T47D (cell line): ENCODE measurements at regions not wholly inside any gene's neighbourhood (a gene's known extent, or its start where the extent isn't known, plus 50 kb on each side); places are given as distances from the start of the nearest gene placed in this dataset.
A peak's percentile ranks its signal among the peaks of the same experiment; 100 is the strongest.

Experiments used
- DNase-seq, 2 experiments: peaks; one replicate each; pipeline versions ENCODE4 v3.0.0 to v3.0.0-alpha.2; 2011 to 2012; ENCODE audit warnings: low read depth in 1 of 2, low spot score in 1 of 2
- JUND ChIP-seq: IDR thresholded peaks from 2 replicates; pipeline ENCODE4 v1.6.1; 2012; ENCODE audit warnings: low read depth
- in situ Hi-C: cut with HindIII; loops from 2 replicates; pipeline ENCODE4 v1.10.0; 2016; ENCODE audit warnings: low sequenced_read_pairs, low pct_unique_long_range_greater_than_20kb

DNA sequence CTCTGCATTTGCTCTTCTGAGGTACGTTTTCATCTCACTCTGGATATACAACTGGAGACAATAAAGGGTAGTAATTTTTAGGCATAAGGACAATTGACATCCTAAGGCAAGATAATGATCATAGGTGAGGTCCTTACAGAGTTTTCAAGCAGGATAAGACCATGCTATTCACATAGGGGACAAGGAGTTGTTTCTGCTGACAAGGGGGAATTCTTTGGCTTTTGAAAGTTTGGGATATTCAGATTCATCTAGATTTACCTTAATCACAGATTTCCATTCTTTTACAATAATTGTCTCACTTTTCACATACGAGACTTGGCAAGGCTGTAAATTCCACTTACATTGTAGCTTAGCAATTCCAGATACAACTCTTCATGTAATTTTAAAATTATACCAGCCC lies 256.2 kb downstream of the AASDHPPT start:
- in situ Hi-C loops = no loop called here
- DNase-seq = no peak
- no peak for TF ChIP-seq JUND

GRCh38 chr11:106344394-106344793 lies 266.9 kb downstream of the AASDHPPT start:
- TF ChIP-seq JUND = no peak
- peak in 1 of 2 experiments; percentile 34 for DNase-seq
- in situ Hi-C loops = no loop called here

- DNase-seq = no peak
- TF ChIP-seq JUND = no peak
- in situ Hi-C loops = no loop called here
Observed at GRCh38 chr11:106344966-106345365, 267.5 kb downstream of the AASDHPPT start.

GRCh38 chr11:106353031-106353430 lies 275.6 kb downstream of the AASDHPPT start:
- in situ Hi-C loops = no loop called here
- TF ChIP-seq JUND = no peak
- DNase-seq = no peak

GRCh38 chr11:106369224-106369623 lies 291.8 kb downstream of the AASDHPPT start:
- in situ Hi-C loops = no loop called here
- DNase-seq = no peak

GRCh38 chr11:106378513-106379179 lies 301.2 kb downstream of the AASDHPPT start:
- in situ Hi-C loops = no loop called here
- no peak for TF ChIP-seq JUND

More at GRCh38 chr11:106369224-106369623, 291.8 kb downstream of the AASDHPPT start:
- TF ChIP-seq JUND = no peak

DNA sequence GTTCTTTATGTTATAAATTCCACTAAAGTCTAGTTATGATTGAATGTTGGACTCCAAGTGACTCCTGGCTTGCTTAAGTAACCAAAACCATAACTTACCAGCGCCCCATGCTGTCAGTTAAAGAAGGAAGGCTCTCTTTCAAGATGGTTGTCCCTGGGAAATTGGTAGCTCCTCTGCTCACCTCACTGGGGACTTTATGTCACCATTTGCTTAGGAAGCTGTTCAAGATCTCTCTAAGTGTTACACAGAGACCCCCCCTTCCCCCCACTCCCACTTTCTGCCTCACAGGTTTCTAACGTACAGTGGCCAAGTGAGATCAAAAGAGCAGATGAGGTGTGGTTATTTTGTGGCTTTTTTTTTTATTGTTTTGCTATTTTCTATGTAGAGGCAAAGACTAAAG lies 301.8 kb downstream of the AASDHPPT start:
- in situ Hi-C loops = no loop called here
- DNase-seq = no peak
- no peak for TF ChIP-seq JUND

More at GRCh38 chr11:106378513-106379179, 301.2 kb downstream of the AASDHPPT start:
- DNase-seq = no peak

GRCh38 chr11:106379712-106380111 lies 302.2 kb downstream of the AASDHPPT start:
- no peak for TF ChIP-seq JUND
- in situ Hi-C loops = no loop called here
- DNase-seq = no peak

DNA sequence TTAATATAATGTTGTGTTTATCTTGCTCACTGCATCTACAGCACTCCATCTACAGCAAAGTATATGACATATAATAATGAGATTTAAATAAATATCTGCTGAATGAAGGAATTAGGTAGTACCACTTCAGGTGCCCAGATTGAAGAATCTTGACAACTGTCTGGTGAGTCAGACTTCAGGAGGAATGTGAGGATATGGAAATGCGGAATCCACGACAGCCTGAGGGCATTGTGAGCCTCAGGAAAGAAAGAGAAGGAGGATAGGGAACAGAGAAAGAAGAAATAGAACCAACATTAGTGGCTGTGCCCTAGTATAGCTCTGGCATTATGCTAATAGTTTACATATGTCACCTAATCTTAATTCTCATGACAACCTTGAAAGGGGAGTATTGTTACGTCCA lies 304.4 kb downstream of the AASDHPPT start:
- DNase-seq = no peak
- no peak for TF ChIP-seq JUND
- in situ Hi-C loops = no loop called here

GRCh38 chr11:106384429-106384828 lies 307.0 kb downstream of the AASDHPPT start:
- DNase-seq = peak; percentile 9 to 27
- in situ Hi-C loops = no loop called here
- TF ChIP-seq JUND = peak; percentile 45; the same call in 1 of the 2 replicates

DNA sequence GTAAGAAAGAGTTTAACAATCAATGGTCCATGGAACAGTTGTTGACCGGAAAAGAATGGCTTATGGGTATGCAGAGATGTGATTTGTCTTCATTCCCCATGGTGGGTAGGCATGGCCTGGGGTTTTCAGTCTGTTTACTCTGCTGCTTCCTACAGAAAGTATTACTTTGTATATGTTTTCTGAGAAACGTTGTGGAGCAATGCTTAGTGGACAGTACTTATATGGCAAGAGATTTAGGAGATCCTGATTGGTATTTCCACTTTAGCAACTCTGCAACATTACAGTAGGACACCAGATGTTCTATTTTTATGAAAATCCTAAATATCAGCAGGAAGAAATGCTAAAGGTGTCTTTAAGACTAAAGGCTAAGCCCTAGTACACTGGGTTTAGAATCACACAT lies 309.1 kb downstream of the AASDHPPT start:
- no peak for DNase-seq
- in situ Hi-C loops = no loop called here
- TF ChIP-seq JUND = no peak

DNA sequence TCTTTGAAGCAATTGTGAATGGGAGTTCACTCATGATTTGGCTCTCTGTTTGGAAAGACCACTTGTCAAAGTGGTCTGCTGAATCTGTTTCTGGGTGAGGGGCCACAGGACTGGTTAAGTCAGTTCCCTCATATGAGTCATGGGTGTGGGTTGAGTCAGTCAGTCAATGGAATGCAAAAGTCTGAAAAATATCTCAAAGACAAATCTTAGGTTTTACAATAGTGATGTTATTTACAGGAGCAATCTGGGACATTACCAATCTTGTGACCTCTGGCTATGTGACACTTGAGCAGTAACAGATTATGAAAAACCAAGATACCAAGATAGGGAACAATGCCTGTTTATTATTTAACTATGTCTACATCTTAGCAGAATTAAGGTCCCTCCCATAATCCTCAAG lies 311.6 kb downstream of the AASDHPPT start:
- TF ChIP-seq JUND = no peak
- DNase-seq = peak in 1 of 2 experiments; percentile 25
- in situ Hi-C loops = no loop called here

GRCh38 chr11:106390078-106390477 lies 312.6 kb downstream of the AASDHPPT start:
- in situ Hi-C loops = no loop called here
- TF ChIP-seq JUND = no peak
- DNase-seq = no peak
